HG02973 (cell line): ENCODE measurements at regions not wholly inside any gene's neighbourhood (a gene's known extent, or its start where the extent isn't known, plus 50 kb on each side); places are given as distances from the start of the nearest gene placed in this dataset.

Source experiments
- ATAC-seq: cut with Tn5 transposase; IDR thresholded peaks from one replicate; pipeline ENCODE4 v1.9.1; 2021; ENCODE audit warnings: moderate library complexity; ENCODE audit not compliant: unreplicated experiment

DNA sequence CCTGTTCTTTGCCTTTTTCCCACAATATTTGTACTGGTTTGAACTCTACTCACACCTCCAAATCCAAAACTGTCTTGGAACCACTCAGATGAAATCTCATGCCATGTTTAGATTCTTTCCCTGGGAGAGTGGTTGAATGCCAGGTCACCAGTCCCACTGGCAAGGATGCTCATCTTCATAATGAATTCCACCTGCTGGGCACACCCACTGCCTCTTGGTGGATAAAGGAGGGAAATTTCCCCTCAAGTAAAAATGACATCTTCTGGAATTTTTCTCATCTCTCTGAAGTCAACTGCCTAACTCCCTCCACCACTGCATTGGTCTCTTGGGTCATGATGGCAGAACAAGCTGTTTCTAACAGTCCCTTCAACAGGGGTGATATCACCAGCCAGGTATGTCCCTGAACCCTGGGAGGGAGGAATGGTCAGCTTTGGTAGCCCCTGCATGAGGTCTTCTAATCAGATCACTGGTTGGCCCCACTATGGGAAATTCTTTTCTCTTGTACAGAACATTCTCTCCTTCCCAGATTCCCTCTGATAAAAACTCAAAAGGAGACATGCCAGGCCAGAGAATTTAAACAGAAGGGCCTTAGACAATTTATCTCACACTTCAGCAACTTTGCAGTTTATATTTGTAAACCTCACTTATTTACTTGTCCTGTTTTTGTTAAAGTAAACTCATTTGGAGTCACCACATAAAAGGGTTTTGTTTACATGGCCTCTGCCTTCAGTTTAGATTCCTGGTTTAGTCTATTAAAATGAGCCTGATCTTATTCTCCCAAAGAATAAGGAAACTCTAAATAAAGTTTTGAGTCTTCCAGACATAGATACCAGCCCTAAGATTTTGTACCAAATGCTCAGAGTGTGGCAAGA is 143.4 kb downstream of the WNT5A start:
- ATAC-seq, result no peak

DNA sequence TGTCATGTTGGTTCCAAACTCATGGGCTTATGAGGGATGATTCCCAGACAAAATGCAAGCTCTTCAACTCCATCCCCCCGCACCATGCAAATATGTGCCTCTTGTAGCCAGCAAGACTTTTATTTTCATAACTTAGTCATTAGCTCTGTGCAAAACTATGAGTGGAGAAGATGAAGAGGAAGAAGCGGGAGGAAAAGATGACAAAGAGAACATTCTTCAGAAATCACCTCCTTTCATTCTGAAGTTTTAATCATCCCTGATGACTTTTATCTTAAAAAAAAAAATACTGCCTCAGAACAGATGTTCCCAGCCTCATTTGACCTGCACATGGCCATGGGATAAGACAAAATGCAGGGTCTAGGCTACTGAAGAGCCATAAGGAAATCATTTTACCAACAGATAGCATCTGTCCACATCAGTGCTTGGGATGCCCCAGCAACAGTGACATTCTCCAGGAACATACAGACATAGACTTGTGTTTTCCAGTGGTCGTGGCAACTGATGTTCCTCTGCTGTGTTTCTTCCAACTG is 145.5 kb downstream of the WNT5A start:
- ATAC-seq, result no peak

DNA sequence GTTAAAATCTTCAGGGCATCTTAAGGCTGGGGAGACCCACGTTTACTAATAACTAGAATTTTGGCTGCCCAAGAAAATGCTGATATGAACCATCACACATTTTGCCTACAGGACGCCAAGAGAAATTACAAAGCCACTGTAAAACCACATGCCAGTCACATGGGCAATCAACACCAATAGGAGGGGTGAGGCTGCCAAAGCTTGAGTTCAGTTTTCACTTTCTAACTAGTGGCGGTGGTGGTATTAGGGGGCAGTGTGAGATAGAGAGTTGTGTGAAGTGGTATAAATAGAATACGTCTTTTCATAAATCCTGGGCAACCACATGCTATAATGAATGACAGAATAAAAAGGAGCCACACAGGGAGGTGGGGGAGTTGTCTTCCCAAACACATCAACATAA is 147.3 kb downstream of the WNT5A start:
- no peak for ATAC-seq

DNA sequence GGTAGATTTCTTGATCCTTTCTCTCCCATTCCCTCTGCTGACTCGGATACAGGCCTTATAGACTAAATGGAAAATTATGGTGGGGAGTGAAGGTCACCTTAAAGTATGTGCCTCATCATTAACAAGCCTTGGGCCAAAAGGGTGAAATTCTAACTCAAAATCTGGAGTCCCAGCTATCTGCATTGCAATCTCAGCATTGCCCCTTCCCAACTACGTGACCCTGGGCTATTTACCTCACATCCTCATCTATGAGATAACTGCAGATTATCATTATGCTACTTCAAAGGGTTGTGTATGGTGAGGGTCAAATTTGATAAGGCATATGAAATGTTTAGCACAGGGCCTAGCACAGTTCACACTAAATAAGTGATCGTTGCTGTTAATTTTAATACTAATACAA is 147.7 kb downstream of the WNT5A start:
- no peak for ATAC-seq

DNA sequence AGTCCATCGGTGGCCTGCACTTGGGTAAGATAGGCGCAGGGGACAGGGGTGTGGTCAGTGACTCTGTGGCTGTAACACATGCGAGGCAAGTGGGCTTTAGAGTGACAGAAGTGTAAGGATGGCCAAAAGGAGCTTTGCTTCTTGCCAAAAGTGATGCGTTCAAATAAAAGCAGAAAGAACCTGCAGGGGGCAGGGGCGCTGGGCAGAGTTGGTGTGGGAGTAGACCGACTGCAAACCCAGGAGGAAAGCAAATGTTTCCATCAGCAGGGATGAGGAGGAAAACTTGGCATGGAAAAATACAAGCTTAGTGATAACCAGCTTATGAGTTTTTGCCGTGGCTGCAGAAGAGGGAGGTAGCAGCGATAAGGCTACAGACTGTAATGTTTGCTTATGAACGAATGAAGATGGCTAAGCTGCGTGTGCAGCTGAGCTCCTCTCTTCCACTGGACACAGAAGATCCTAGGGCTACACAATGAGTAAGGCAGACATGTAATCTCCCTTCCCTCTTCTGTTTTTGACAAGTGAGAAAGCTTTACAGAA is 149.4 kb downstream of the WNT5A start:
- no peak for ATAC-seq

DNA sequence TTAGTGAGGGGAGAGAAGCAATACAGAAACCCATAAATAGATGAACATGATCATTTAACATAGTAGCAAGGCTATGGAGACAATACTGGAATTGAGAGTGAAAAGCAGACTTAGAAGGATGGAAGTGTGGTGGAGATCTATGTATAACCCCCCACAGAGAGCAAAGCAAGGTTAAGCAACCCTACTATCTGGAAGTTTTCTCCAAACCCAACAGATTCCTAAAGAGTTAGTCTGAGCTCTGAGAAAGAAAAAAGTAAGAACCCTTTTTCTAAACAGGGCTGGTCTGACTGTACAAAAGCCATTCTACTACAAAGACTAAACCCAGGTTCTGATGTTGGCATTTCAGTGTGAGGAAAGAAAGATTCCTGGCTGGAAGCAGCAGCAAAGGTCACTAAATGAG is 153.2 kb downstream of the WNT5A start:
- no peak for ATAC-seq

DNA sequence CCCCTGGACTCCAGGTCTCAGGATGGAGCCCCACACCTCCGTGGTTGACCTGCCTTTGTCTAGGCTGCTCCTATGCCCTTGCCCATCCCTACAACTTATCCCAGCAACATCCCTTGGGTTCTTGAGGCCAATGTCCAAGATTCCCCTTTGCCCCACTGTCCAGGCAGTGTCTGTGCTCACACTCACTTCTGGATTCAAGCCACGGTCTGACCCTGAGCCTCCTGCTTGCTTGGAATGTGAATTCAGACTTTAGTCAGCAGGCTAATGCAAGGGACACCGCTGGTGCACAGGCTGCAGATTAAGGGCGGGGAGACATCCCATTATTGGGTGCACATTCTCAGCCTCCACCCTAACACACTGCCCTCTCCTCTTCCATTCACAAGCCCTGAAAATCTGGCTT is 154.1 kb downstream of the WNT5A start:
- no peak for ATAC-seq

DNA sequence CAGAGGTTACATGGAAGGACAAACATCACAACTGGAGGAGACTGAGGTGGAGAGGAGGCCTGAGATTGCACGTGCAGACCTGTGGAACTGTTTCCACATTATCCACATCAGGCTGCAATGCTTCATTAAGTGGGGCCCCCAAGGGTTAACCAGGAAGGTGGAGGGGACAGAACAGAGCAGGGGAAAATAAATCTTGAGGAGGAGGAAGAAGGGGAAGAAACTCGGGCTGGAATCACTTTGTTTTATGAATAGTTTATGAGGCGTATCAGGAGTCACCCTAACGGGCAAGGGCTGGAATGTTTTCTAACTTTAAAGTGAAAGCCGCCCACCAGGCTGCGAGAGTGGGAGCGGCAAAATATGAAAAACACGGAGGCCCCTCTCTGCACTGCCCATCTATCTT is 154.9 kb downstream of the WNT5A start:
- no peak for ATAC-seq

DNA sequence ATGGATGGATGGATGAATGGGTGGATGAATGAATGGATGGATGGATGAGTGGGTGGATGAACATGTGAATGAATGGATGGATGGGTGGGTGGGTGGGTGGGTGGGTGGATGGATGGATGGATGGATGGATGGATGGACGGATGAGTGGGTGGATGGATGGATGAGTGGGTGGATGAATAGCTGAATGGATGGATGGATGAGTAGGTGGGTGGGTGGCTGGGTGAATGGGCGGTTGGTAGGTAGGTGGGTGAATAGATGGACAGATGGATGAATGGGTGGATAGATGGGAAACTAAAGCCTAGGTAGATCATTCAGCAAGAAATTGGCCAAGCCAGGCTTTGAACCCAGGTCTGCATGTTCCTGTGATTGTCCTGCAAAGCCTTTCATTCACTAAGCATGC is 155.6 kb downstream of the WNT5A start:
- no peak for ATAC-seq

DNA sequence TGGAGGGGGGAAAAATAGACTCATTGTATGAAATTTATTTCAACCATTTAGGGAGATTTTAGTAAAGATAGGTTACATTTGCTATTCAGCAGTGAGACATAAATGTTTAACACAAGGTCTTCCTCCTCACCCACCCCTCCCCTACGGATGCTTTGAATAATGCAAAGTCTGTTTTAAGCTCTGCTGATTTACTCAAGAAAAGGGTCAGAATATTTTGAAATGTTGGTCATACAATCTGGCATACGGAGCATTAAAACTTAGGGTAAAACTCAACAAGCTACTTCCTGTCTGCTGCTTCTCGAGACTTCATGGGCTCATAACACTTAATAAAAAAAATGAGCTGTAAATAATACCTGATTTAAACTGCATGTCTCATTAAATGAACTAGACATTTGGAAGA is 156.3 kb downstream of the WNT5A start:
- ATAC-seq, result no peak

DNA sequence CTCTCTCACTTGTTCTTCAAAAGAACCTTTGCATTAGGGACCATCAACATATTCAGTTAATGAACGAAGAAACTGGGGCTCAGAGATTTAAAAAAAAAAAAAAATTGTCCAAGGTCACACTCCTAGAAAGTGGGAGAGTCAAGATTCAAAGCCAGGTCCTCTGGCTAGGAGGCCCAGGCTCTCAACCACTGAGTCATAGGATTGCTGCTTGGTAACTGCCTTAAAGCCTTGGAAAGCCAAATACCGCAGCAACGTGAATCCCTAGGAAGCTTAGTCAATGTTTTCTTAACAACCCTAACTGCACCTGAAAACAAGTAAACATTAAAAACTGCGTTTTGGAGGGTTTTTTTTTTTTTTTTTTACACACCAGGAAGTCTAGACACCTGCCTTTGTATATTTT is 156.8 kb downstream of the WNT5A start:
- ATAC-seq, result no peak

DNA sequence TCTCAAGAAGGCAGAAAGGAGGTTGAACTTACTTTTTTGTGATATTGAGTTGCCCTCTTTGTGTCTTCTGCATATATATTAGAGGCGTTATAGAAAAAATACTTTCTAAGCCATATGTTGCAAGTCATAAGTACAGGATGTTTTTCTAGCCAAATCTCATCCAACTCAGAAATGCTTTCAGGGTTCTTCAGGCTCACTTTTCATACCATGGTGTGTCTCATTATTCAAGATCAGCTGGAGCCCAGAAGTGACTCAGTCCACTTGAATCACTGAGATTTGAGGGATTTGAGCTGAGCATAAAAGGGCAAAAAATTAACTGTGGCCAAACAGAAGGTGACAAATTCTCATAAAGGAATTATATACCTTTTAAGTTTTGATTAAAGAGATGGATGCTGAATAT is 157.3 kb downstream of the WNT5A start:
- ATAC-seq, result no peak

DNA sequence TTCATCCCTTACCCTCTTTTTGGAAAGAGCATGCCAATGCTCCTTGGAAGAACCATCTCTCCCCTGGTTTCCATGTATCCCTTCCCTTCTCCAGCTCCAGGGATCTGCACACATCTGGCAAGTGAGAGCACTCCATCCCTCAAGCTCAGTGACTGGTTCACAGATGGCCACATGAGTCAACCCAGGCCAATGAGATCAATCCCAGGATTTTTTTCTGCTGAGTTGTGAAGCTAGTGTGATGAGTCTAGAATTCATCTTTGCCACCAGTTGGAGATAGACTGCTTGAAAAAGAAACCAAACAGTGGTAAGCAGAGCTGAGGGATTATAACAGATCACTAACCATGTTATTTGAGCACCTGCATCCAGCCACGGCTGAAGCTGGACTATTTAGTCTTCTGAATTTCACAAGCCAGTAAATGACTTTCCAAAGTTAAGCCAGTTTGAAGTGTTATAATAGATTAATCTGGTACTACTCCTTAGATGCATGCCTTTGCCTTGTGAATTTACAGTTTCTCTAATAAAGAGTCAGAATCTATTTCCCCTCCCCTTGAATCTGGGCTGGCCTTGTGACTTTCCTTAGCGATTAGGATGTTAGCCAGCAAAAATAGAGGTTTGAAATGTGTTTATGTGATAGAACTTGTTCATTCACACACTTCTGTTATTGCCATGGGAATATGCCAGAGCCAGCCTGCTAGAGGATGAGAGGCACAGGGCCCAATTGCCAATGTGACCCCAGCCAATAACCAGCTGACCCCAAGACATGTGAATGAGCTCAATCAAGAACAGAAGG is 159.8 kb downstream of the WNT5A start:
- no peak for ATAC-seq

DNA sequence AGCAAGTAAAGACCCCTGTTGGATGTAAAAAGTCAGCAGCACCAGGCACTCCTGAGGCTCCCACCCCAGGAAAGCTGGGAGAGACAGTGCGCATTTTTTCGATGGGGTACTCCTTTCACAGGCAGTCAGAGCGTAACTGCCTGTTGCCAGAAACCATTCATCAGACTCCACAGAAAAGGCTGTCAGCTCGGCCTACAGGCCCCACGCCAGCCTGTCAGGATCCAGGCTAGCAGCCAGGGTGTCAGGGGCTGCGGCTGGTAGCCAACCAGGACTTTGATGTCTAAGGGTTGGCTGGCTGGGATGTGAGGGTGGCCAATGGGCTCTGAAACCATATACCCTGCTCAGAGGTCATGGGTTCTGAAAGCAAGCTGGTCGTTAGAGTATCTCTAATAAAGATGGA is 164.5 kb downstream of the WNT5A start:
- ATAC-seq, result no peak

DNA sequence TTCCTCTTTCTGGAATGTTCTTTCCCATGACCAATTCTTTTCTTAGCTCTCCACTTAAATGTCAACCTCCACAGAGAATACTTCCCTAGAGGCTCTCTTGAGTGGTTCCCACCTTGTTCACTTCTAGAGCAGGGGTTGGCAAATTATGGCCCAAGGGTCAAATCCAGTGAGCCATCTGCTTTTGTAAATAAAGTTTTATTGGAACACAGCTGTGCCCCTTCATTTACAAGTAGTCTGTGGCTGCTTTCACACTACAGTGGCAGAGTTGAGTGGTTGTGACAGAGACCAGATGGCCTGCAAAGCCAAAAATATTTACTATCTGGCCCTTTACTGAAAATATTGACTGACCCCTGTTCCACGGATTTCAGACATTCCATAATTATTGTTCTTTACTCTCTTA is 166.2 kb downstream of the WNT5A start:
- no peak for ATAC-seq

DNA sequence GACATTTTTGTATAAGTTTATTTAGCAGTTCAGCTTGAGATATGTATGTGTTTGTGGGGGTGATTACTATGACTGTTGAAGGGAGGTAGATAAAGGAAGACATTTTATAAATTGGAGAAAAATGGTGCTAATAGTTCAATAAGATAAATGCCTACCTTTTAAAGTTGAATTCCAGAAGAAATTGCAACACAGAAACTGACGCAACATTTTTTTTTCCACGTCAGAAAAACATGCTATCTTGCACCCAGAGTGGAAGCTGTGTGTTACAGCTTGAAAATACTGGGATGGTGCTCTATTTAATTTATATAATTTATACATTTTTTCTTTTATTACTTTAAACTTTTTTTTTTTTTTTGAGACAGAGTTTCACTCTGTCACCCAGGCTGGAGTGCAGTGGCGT is 171.7 kb downstream of the WNT5A start:
- ATAC-seq, result no peak

DNA sequence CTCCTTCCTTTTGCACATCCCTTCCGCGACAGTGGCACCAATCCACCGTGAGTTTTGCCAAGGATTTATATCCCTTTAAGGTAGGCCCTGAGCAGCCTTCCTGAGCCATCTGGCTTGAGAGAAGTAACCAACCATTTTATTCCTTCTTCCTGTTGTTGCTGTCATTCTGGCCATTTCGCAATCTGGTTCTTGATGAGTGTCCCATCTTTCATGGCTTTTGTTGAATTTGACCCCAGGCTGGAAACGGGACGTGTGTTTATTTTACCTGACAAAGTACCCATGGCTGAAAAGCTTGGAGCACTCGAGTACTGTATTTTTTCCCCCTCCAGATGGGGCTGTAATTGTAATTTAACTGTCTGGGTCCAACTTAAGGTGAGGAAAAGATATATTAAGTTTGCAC is 173.4 kb downstream of the WNT5A start:
- no peak for ATAC-seq

DNA sequence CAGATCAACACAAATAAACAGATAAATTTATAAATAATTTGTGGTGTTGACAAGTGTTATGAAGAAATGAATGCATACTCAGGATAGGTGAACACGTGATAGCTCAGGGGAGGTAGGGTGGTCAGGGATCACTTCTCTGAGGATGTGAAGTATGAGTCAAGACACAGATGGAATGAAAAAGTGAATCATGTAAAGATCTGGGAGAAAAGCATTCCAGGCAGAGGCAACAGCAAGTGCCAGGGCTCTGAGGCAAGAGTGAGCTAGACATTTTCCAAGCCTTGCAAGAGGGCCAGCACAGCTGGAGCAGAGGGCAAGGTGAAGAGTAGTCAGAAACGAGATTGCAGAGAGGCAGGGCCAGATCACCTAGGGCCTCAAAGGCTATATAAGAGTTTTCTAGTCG is 177.8 kb downstream of the WNT5A start:
- no peak for ATAC-seq

DNA sequence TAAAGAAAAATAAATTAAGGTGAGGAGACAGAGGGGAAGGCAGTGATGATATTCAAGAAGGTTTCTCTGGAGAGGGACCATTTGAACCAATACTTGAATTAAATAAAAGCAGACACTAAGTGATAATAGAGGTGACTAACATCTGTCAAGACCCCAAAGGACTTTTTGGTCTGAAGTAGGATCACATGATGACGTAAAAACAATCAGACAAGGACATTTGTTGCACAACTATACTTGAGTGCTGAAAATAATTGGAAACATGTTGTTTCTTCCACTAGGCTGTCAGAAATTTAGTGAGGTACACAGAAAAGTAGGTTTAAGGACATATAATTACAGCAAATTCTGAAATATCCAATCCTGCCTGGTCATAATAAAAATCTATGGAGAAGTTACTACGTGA is 179.5 kb downstream of the WNT5A start:
- no peak for ATAC-seq

DNA sequence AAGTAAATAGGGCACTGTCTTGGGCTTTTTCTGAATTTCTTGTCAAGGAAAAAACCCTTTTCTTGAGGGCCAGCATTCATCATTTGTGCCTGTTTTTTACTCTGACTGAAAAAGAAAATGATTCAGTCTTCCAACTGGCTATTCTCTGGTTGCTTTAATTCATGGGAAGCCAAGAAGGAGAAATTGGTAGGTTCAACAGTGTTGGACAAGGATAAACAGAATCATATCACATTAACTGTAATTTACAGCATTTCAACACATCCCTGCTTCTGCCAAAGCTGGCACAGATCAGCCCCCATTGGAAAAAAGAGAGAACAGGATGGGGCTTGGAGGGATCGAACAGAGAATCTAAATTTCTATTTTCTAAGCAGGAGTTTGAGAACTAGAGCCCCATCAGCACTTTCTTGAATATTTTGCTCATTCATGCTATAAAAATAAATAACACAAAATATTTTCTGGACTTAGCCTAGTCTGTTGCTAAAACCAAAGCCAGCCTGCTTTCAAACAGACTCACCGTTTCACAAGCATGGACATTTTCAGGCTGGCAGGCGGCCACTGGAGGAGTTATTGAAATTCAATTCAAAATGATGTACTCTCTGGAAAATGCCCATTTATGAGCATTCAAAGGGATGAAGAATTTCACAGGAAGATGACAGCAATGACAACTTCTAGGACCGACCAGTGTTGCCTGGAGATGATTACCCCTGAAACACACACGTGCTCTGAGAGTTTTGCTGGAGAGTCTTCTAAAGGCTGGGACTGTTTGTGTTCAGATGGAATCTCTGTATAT is 181.2 kb downstream of the WNT5A start:
- ATAC-seq, result no peak

DNA sequence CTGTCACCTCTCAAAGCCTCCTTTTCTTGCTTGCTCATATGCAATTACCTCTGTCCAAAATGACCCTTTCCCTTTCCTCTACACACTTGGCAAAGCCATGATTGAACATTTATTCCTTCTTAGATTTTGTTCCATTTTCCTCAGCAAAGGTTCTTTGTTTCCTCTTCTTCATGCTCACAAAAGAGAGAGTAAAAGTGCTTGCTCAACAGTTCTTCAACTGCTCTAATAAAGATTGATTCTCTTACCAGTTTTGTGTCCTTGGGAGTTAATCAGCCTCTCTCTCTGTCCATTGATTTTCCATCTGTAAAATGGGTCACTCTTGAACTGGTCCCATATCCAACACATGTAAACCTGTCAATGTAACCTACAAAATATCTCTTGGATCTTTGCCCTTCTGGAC is 186.4 kb downstream of the WNT5A start:
- ATAC-seq, result no peak
